ENCODE measurements at regions not wholly inside any gene's neighbourhood (a gene's known extent, or its start where the extent isn't known, plus 50 kb on each side); places are given as distances from the start of the nearest gene placed in this dataset.

GRCh38 chr12:61987173-61987572 is 273.0 kb upstream of the USP15 start:
- Histone ChIP-seq H4K20me1 (ENCODE audit: control insufficient read depth, extremely low read depth, insufficient read depth, low read length) (no peaks in the 10 kb centered on the region), H3K4me2 (ENCODE audit: extremely low read depth, insufficient read depth, low read length) (no peak overlapping the region), H2AFZ (ENCODE audit: low read length) (no peak overlapping the region), H3K27ac (ENCODE audit: insufficient read depth, low read length) (no peak overlapping the region), H3K79me2 (ENCODE audit: control insufficient read depth, insufficient read depth, low read length) (no peaks in the 10 kb centered on the region), H3K36me3 (ENCODE audit: control insufficient read depth, insufficient read depth, low read length) (no peaks in the 10 kb centered on the region), H3K4me1 (ENCODE audit: control insufficient read depth, extremely low read depth, insufficient read depth, low read length) (no peaks in the 10 kb centered on the region), H3K9ac (ENCODE audit: insufficient read depth, low read length) (no peak overlapping the region), H3K27me3 (ENCODE audit: control insufficient read depth, insufficient read depth, low read length) (no peaks in the 10 kb centered on the region), H3K4me3 (replicated peaks in 1 of 4; ENCODE audit: control extremely low read depth in 1 of 4, insufficient read depth in 1 of 4, low read depth in 3 of 4, low read length in 4 of 4) (no peak overlapping the region), H3K9me3 (ENCODE audit: control insufficient read depth, insufficient read depth, low read depth, low read length) (no peaks in the 10 kb centered on the region)
- no peak for DNase-seq (ENCODE audit: low read depth in 2 of 2)
- TF ChIP-seq CTCF (conservative IDR thresholded peaks at IDR 0.05 in 1 of 2, IDR thresholded peaks at IDR 0.05 in 1 of 2; ENCODE audit: low read depth in 1 of 2, low read length in 2 of 2) (no peak), EZH2 (IDR thresholded peaks at IDR 0.05; ENCODE audit: low read length, missing control alignments) (no peak)

GRCh38 chr12:61991661-61992060 is 268.5 kb upstream of the USP15 start:
- Histone ChIP-seq H4K20me1 (ENCODE audit: control insufficient read depth, extremely low read depth, insufficient read depth, low read length) (no peaks in the 10 kb centered on the region), H3K9me3 (ENCODE audit: control insufficient read depth, insufficient read depth, low read depth, low read length) (no peaks in the 10 kb centered on the region)

GRCh38 chr12:61993734-61994345 is 266.4 kb upstream of the USP15 start:
- Histone ChIP-seq H3K9me3 (ENCODE audit: control insufficient read depth, insufficient read depth, low read depth, low read length) (no peaks in the 10 kb centered on the region), H3K9ac (ENCODE audit: insufficient read depth, low read length) (no peak overlapping the region), H2AFZ (ENCODE audit: low read length) (no peak overlapping the region), H3K36me3 (ENCODE audit: control insufficient read depth, insufficient read depth, low read length) (no peaks in the 10 kb centered on the region), H3K4me2 (ENCODE audit: extremely low read depth, insufficient read depth, low read length) (no peak overlapping the region), H4K20me1 (ENCODE audit: control insufficient read depth, extremely low read depth, insufficient read depth, low read length) (no peaks in the 10 kb centered on the region), H3K4me1 (ENCODE audit: control insufficient read depth, extremely low read depth, insufficient read depth, low read length) (no peaks in the 10 kb centered on the region), H3K27me3 (ENCODE audit: control insufficient read depth, insufficient read depth, low read length) (no peaks in the 10 kb centered on the region), H3K79me2 (ENCODE audit: control insufficient read depth, insufficient read depth, low read length) (no peaks in the 10 kb centered on the region), H3K4me3 (replicated peaks in 1 of 4; ENCODE audit: control extremely low read depth in 1 of 4, insufficient read depth in 1 of 4, low read depth in 3 of 4, low read length in 4 of 4) (no peak overlapping the region), H3K27ac (ENCODE audit: insufficient read depth, low read length) (no peak overlapping the region)
- peak in 1 of 2 donors; percentile 25 for DNase-seq (ENCODE audit: low read depth in 2 of 2)
- TF ChIP-seq EZH2 (IDR thresholded peaks at IDR 0.05; ENCODE audit: low read length, missing control alignments) (no peak), CTCF (conservative IDR thresholded peaks at IDR 0.05 in 1 of 2, IDR thresholded peaks at IDR 0.05 in 1 of 2; ENCODE audit: low read depth in 1 of 2, low read length in 2 of 2) (peak; percentile 37 to 58)

More at GRCh38 chr12:61991661-61992060, 268.5 kb upstream of the USP15 start:
- no peaks in the 10 kb centered on the region for H3K4me1 ChIP-seq (ENCODE audit: control insufficient read depth, extremely low read depth, insufficient read depth, low read length)
- no peak overlapping the region for H3K9ac ChIP-seq (ENCODE audit: insufficient read depth, low read length)
- no peaks in the 10 kb centered on the region for H3K36me3 ChIP-seq (ENCODE audit: control insufficient read depth, insufficient read depth, low read length)
- no peaks in the 10 kb centered on the region for H3K27me3 ChIP-seq (ENCODE audit: control insufficient read depth, insufficient read depth, low read length)
- H3K4me2 ChIP-seq (ENCODE audit: extremely low read depth, insufficient read depth, low read length), result no peak overlapping the region
- TF ChIP-seq CTCF (conservative IDR thresholded peaks at IDR 0.05 in 1 of 2, IDR thresholded peaks at IDR 0.05 in 1 of 2; ENCODE audit: low read depth in 1 of 2, low read length in 2 of 2), result no peak
- no peak for TF ChIP-seq EZH2 (IDR thresholded peaks at IDR 0.05; ENCODE audit: low read length, missing control alignments)
- no peak overlapping the region for H3K27ac ChIP-seq (ENCODE audit: insufficient read depth, low read length)
- H2AFZ ChIP-seq (ENCODE audit: low read length), result no peak overlapping the region
- no peak overlapping the region for H3K4me3 ChIP-seq (replicated peaks in 1 of 4; ENCODE audit: control extremely low read depth in 1 of 4, insufficient read depth in 1 of 4, low read depth in 3 of 4, low read length in 4 of 4)
- no peak for DNase-seq (ENCODE audit: low read depth in 2 of 2)
- no peaks in the 10 kb centered on the region for H3K79me2 ChIP-seq (ENCODE audit: control insufficient read depth, insufficient read depth, low read length)

Measured in fibroblast of lung (primary cell).